Subcutaneous abdominal adipose tissue (tissue), 5 donors: ENCODE measurements at regions not wholly inside any gene's neighbourhood (a gene's known extent, or its start where the extent isn't known, plus 50 kb on each side); places are given as distances from the start of the nearest gene placed in this dataset.

ENCODE experiments used
- H3K27ac ChIP-seq: one replicate; pipeline ENCODE4 v1.7.0; 2013; ENCODE audit warnings: low read depth, mild to moderate bottlenecking, inconsistent platforms, low read length, moderate library complexity
- H3K27me3 ChIP-seq, 5 donors: one replicate each; pipeline ENCODE4 v1.7.0; 2013; ENCODE audit warnings: low read length in 5 of 5, inconsistent platforms in 1 of 5; ENCODE audit not compliant: control insufficient read depth in 5 of 5, insufficient read depth in 4 of 5
- H3K36me3 ChIP-seq, 5 donors: one replicate each; pipeline ENCODE4 v1.7.0; 2013; ENCODE audit warnings: low read length in 5 of 5; ENCODE audit not compliant: control insufficient read depth in 5 of 5, insufficient read depth in 5 of 5
- H3K4me1 ChIP-seq, 5 donors: one replicate each; pipeline ENCODE4 v1.7.0; 2013; ENCODE audit warnings: low read length in 5 of 5, mild to moderate bottlenecking in 3 of 5, moderate library complexity in 1 of 5; ENCODE audit not compliant: control insufficient read depth in 5 of 5, insufficient read depth in 5 of 5
- H3K4me3 ChIP-seq, 5 donors: one replicate each; pipeline ENCODE4 v1.7.0; 2013; ENCODE audit warnings: low read length in 5 of 5, low read depth in 1 of 5
- H3K9ac ChIP-seq, 5 donors: one replicate each; pipeline ENCODE4 v1.7.0; 2013; ENCODE audit warnings: low read length in 5 of 5, mild to moderate bottlenecking in 4 of 5, moderate library complexity in 3 of 5
- H3K9me3 ChIP-seq, 5 donors: one replicate each; pipeline ENCODE4 v1.7.0; 2013; ENCODE audit warnings: low read length in 5 of 5; ENCODE audit not compliant: control insufficient read depth in 5 of 5
- donor health status: healthy.
- donor health status: healthy.
- donor health status: healthy.
- donor health status: healthy.
- donor health status: healthy.

DNA sequence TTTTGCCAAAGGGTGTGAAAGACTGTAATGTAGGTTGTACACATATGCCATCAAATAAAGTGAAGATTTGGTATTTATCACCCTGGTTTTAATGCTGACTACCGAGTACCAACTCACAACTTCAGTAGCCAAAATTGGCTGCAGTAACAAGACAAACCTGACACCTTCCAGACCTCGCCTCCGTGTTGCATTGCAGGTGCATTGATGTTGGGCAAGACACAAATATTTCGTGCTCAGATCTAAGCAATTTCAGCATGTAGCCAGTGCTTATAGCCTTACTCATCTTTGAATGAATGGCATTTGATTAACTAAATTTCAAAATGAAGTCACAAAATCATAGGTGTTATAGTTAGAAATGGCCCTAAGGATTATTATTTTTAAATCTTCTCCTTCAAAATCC, 400.2 kb downstream of the SOX2 start:
- H3K9me3 ChIP-seq = peaks cover 0 to 19% (median 10%) of the 10 kb centered on the region in 5 donors
- H3K4me3 ChIP-seq = no peak overlapping the region
- H3K9ac ChIP-seq = no peak overlapping the region
- H3K36me3 ChIP-seq = no peaks in the 10 kb centered on the region
- H3K27ac ChIP-seq = no peak overlapping the region
- no peaks in the 10 kb centered on the region for H3K27me3 ChIP-seq
- H3K4me1 ChIP-seq = no peaks in the 10 kb centered on the region

DNA sequence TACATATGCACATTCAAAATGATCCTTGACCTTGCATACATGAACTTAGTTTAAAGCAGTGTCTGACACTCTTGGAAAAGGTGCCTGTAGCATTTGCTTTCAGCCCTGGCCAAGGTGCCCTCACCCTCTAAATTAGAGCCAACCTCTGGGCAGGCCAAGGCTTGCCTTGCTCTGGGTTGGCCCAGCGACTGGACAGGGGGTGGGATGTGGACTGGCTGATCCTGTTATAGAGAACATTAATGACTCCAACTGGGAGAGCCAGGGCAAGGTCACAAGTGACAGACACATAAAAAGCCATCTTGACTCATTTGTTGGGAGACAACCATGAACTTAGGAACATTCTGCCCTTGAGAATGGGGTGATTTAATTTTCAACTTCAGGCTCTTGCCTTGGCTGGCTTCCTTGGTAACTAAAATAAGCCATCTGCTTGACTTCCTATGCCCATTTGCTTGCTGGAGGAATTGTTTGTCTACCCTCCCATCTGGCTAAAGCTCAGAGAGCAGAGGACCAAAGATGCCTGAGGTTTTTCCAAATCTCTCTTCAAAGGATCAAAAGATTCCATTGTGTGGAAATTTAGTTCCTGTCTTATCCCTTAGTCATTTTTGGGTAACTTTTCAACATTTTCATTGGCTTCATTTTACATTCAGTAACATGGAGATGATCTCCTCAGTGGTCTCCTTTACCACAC, 403.7 kb downstream of the SOX2 start:
- Histone ChIP-seq H3K27ac (no peak overlapping the region), H3K4me1 (no peaks in the 10 kb centered on the region), H3K27me3 (no peaks in the 10 kb centered on the region), H3K4me3 (no peak overlapping the region), H3K36me3 (no peaks in the 10 kb centered on the region), H3K9me3 (peaks cover 0 to 3% (median 0%) of the 10 kb centered on the region in 5 donors), H3K9ac (no peak overlapping the region)

DNA sequence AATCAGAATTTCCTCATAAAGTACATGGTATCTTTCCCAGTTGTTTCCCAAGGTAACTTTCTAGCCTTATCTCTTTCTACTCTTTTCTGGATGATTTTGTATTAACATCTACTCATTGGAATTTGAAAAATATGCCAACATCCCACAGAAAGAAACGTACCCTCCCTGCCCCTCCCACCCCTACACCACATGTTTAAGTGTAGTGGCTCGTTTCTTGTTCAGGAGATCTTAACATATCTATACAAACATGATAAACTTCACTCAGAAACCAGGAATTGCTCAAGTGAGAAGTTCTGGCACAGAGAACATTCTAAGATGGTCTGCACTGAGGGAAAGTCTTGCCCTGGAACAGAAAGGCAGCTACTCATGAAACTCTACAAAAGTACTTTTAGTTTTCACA, 404.7 kb downstream of the SOX2 start:
- no peaks in the 10 kb centered on the region for H3K4me1 ChIP-seq
- H3K4me3 ChIP-seq = no peak overlapping the region
- H3K9ac ChIP-seq = no peak overlapping the region
- no peak overlapping the region for H3K27ac ChIP-seq
- no peaks in the 10 kb centered on the region for H3K27me3 ChIP-seq
- peaks cover 0 to 3% (median 0%) of the 10 kb centered on the region in 5 donors for H3K9me3 ChIP-seq
- no peaks in the 10 kb centered on the region for H3K36me3 ChIP-seq

DNA sequence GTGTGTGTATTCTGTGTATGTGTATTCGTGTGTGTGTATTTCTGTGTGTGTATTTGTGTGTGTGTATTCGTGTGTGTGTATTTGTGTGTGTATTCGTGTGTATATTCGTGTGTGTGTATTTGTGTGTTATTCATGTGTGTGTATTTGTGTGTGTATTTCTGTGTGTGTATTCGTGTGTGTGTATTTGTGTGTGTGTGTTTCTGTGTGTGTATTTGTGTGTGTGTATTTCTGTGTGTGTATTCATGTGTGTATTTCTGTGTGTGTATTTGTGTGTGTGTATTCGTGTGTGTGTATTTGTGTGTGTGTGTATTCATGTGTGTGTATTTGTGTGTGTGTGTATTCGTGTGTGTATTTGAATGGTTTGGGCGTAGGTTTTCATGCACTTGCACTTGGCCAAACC, 405.4 kb downstream of the SOX2 start:
- no peaks in the 10 kb centered on the region for H3K27me3 ChIP-seq
- H3K36me3 ChIP-seq = no peaks in the 10 kb centered on the region
- no peak overlapping the region for H3K9ac ChIP-seq
- H3K4me3 ChIP-seq = no peak overlapping the region
- no peak overlapping the region for H3K27ac ChIP-seq
- H3K4me1 ChIP-seq = no peaks in the 10 kb centered on the region
- H3K9me3 ChIP-seq = peaks cover 0 to 3% (median 0%) of the 10 kb centered on the region in 5 donors

DNA sequence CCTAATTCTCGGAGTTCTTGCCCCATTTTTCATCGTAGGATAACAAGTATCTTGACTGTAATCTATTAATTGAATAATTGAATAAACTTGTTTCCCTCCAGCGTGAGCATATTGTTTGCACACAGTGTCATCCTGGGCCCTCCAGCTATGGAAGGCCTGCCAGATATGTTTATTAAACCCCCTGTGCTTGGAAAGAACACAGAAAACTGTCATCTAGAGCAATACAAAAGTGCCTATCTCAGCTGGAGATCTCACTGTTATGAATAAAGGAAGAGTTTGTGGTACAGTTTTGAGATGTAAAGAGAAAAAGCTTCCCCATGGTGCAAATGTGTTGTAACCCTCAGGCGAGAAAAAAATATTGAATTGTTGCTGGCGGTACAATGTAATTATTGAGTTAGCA, 405.9 kb downstream of the SOX2 start:
- Histone ChIP-seq H3K27ac (no peak overlapping the region), H3K9ac (no peak overlapping the region), H3K9me3 (peaks cover 0 to 3% (median 0%) of the 10 kb centered on the region in 5 donors), H3K4me3 (no peak overlapping the region), H3K36me3 (no peaks in the 10 kb centered on the region), H3K4me1 (no peaks in the 10 kb centered on the region), H3K27me3 (no peaks in the 10 kb centered on the region)

DNA sequence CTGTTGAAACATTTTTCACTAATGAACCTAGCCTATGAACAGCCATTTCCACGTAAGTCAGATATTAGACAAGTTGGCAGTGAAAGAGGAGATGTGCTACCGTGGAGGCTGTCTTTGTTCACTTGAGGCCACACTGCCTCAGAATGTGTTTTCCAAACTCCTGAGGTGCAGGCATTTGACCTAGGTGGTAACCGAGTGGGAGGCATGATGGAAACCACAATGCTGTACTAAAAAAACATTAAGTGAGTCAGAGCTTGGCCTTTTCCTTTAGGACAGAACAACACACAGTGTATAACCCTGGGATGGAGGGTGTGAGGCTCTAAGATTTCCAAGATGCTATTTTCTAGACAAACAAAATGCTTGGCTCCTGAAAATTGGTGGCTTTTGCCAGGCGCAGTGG, 406.3 kb downstream of the SOX2 start:
- Histone ChIP-seq H3K36me3 (no peaks in the 10 kb centered on the region), H3K4me3 (no peak overlapping the region), H3K27ac (no peak overlapping the region), H3K9me3 (peaks cover 0 to 3% (median 0%) of the 10 kb centered on the region in 5 donors), H3K9ac (no peak overlapping the region), H3K4me1 (no peaks in the 10 kb centered on the region), H3K27me3 (no peaks in the 10 kb centered on the region)

DNA sequence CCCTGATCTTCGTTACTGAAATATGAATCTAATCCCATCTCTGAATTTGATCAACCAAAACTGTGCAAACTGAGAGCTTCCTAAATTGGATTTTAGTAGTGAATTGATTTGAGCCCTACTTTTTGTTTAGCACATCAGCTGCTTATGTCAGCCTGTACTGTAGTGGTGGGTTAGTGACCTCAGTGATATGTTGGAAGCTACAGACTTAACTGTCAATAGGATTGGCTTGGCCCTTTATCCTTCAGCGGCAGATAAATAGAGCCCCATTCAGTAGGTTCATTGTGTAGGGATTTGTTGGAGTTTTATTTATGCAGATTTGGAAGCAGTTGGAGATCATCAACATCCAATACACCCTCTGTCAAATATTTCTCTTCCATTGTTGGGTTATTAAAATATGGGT, 409.7 kb downstream of the SOX2 start:
- no peak overlapping the region for H3K27ac ChIP-seq
- no peaks in the 10 kb centered on the region for H3K36me3 ChIP-seq
- no peaks in the 10 kb centered on the region for H3K27me3 ChIP-seq
- H3K4me3 ChIP-seq = no peak overlapping the region
- H3K9me3 ChIP-seq = no peaks in the 10 kb centered on the region
- no peak overlapping the region for H3K9ac ChIP-seq
- H3K4me1 ChIP-seq = no peaks in the 10 kb centered on the region

DNA sequence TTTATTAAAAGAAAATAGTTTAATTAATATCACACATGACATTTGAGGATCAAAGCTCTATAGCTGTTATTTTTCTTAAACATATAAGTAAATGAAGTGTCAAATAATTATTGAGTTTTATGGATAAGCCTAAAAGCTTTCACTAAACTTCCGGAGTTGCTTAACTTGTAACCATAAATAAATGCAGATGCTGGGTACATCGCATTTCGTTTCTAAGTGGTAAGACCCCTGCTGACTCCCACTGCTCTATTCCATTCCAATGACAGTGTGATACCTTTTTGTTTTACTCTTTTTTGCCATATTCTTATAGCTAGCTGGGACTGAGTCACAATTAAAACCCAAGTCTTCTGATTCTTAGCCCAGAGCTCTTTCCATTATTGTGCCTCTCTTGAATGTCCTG, 411.1 kb downstream of the SOX2 start:
- Histone ChIP-seq H3K27ac (no peak overlapping the region), H3K36me3 (no peaks in the 10 kb centered on the region), H3K9ac (no peak overlapping the region), H3K27me3 (no peaks in the 10 kb centered on the region), H3K4me1 (no peaks in the 10 kb centered on the region), H3K9me3 (no peaks in the 10 kb centered on the region), H3K4me3 (no peak overlapping the region)

DNA sequence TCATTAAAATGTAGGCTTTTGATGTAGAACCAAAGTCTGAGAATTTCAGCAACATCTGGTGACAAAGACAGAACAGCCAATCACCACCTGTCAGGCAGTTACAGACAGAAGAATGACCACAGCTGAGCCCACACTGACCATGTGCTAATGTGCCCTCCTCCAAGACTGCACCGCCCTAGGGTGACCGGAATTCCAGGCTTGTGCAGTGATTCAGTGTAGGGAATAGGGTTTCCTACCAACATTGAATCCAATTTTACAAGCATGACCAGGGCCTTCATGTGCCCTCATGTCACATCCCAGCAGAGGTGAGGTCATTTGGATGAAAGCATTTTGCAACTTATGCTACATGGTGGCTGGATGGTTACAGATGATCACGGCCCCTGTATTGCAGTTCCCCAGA, 412.5 kb downstream of the SOX2 start:
- H3K27me3 ChIP-seq = no peaks in the 10 kb centered on the region
- no peak overlapping the region for H3K4me3 ChIP-seq
- H3K9ac ChIP-seq = no peak overlapping the region
- H3K9me3 ChIP-seq = no peaks in the 10 kb centered on the region
- no peaks in the 10 kb centered on the region for H3K36me3 ChIP-seq
- no peak overlapping the region for H3K27ac ChIP-seq
- no peaks in the 10 kb centered on the region for H3K4me1 ChIP-seq

DNA sequence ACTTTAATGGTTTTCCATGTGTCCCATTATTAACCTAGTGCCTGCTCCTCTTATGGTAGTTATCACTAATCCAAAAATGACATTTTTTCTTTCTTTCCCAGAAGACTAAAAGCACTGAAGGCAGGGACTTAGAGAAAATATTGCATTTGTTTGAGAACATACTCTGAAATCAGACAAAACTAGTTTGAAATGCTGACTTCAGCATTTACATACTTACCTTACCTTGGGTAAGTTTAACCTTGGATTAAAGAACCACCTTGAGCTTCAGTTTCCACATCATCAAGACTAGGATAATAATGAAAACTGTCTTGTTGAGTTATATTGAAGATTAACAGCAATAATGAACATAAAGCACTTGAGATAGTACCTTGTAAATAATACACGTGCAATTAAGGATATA, 413.0 kb downstream of the SOX2 start:
- H3K4me3 ChIP-seq = no peak overlapping the region
- H3K27ac ChIP-seq = no peak overlapping the region
- H3K36me3 ChIP-seq = no peaks in the 10 kb centered on the region
- no peaks in the 10 kb centered on the region for H3K9me3 ChIP-seq
- H3K4me1 ChIP-seq = no peaks in the 10 kb centered on the region
- no peaks in the 10 kb centered on the region for H3K27me3 ChIP-seq
- no peak overlapping the region for H3K9ac ChIP-seq

DNA sequence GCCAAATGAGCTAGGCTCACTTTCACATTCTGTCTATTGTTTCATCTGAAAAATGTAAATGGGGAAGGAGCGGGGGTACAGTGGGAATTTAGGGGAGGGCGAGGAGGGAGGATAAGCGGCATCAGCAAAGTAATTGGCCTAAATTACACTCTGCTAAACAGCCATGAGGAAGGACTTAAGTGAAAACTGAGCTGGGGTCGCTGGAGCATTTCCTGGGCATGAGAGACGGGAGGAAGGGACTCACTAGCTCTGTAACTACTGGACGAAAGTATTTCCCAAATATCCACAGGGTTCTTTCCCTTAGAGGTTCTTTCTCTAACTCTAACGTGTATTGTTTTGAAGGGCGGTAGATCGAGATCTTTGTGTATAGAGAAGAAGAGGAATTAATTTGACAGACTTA, 418.0 kb downstream of the SOX2 start:
- Histone ChIP-seq H3K4me3 (no peak overlapping the region), H3K4me1 (no peaks in the 10 kb centered on the region), H3K27ac (no peak overlapping the region), H3K9ac (no peak overlapping the region), H3K36me3 (no peaks in the 10 kb centered on the region), H3K27me3 (no peaks in the 10 kb centered on the region), H3K9me3 (no peaks in the 10 kb centered on the region)
